Uterus (tissue), 3 donors: ENCODE measurements at regions not wholly inside any gene's neighbourhood (a gene's known extent, or its start where the extent isn't known, plus 50 kb on each side); places are given as distances from the start of the nearest gene placed in this dataset.

Source experiments
- DNase-seq, 2 donors: peaks; one replicate each; pipeline ENCODE4 v3.0.0-alpha.2; 2019 to 2020
- H3K27ac ChIP-seq, 2 donors: fragments of 200-600 bp; sonication (generic); 1 replicate in 1 of 2; 2 replicates in 1 of 2; pipeline ENCODE4 v1.5.1; 2016 to 2018
- H3K27me3 ChIP-seq, 2 donors: fragments of 200-600 bp; sonication (generic); one replicate each; pipeline ENCODE4 v1.5.1; 2018 to 2019; ENCODE audit warnings: control low read depth in 1 of 2
- H3K36me3 ChIP-seq, 2 donors: fragments of 200-600 bp; sonication (generic); one replicate each; pipeline ENCODE4 v1.5.1; 2019; ENCODE audit warnings: control low read depth in 1 of 2
- H3K4me1 ChIP-seq, 2 donors: fragments of 200-600 bp; sonication (generic); one replicate each; pipeline ENCODE4 v1.5.1; 2018 to 2019; ENCODE audit warnings: control low read depth in 1 of 2
- H3K4me3 ChIP-seq, 2 donors: fragments of 200-600 bp; sonication (generic); 1 replicate in 1 of 2; 2 replicates in 1 of 2; pipeline ENCODE4 v1.5.1; 2018 to 2019; ENCODE audit warnings: mild to moderate bottlenecking in 1 of 2
- H3K9me3 ChIP-seq, 2 donors: fragments of 200-600 bp; sonication (generic); one replicate each; pipeline ENCODE4 v1.5.1; 2019; ENCODE audit warnings: control low read depth in 1 of 2
- CTCF ChIP-seq, 4 experiments: fragments of 200-600 bp in 2 of 4; fragments of 450-650 bp in 2 of 4; sonication (generic) in 2 of 4; IDR thresholded peaks; one replicate each; pipeline ENCODE4 v1.5.1; 2016 to 2019; ENCODE audit warnings: antibody characterized with exemption in 4 of 4, mild to moderate bottlenecking in 2 of 4, moderate library complexity in 1 of 4
- POLR2A ChIP-seq, 2 donors: fragments of 450-650 bp; IDR thresholded peaks; one replicate each; pipeline ENCODE4 v1.6.1; 2016; ENCODE audit warnings: antibody characterized with exemption in 2 of 2, mild to moderate bottlenecking in 1 of 2, moderate library complexity in 1 of 2
- intact Hi-C: fragments of 100-400 bp; cut with DNase I; formaldehyde crosslinking; loops from one replicate; pipeline ENCODE4 v1.15.1; 2023; ENCODE audit warnings: low total_unique reads
- donor health status: DM: yes; HTN: yes; CAD: no.

- H3K27ac ChIP-seq, result peak overlapping the region in 1 of 2 donors; percentile 58
- no peaks in the 10 kb centered on the region for H3K36me3 ChIP-seq
- TF ChIP-seq CTCF (IDR thresholded peaks at IDR 0.05) (no peak), POLR2A (IDR thresholded peaks at IDR 0.05) (no peak)
- intact Hi-C loops, result loop anchor here (10.0 kb wide), 1 partner anchor 1171 kb away; no protein-coding TSS in a partner anchor
- no peak overlapping the region for H3K4me3 ChIP-seq
- H3K9me3 ChIP-seq, result no peaks in the 10 kb centered on the region
- no peaks in the 10 kb centered on the region for H3K4me1 ChIP-seq
- no peaks in the 10 kb centered on the region for H3K27me3 ChIP-seq
- peak in 1 of 2 donors; percentile 22 for DNase-seq
These were observed 289.1 kb downstream of the TRIB2 start for GRCh38 chr2:13005761-13006335.

- Histone ChIP-seq H3K27ac (peak overlapping the region; percentile 57 to 58), H3K4me3 (peak overlapping the region in 1 of 2 donors; percentile 17)
- intact Hi-C loops, result loop anchor here (10.0 kb wide), 1 partner anchor 1172 kb away; no protein-coding TSS in a partner anchor
These were observed 289.7 kb downstream of the TRIB2 start for GRCh38 chr2:13006426-13006825.

GRCh38 chr2:13006829-13007717 is 290.3 kb downstream of the TRIB2 start:
- no peaks in the 10 kb centered on the region for H3K27me3 ChIP-seq
- peak overlapping the region in 1 of 2 donors; percentile 17 for H3K4me3 ChIP-seq
- no peaks in the 10 kb centered on the region for H3K9me3 ChIP-seq
- peak overlapping the region; percentile 57 to 58 for H3K27ac ChIP-seq
- H3K4me1 ChIP-seq, result no peaks in the 10 kb centered on the region
- intact Hi-C loops, result loop anchor here (10.0 kb wide), 1 partner anchor 1172 kb away; no protein-coding TSS in a partner anchor
- H3K36me3 ChIP-seq, result no peaks in the 10 kb centered on the region
- DNase-seq, result peak; percentile 69 to 76
- TF ChIP-seq POLR2A (IDR thresholded peaks at IDR 0.05) (no peak), CTCF (IDR thresholded peaks at IDR 0.05) (peak; percentile 86 to 92 (median 90))

More at GRCh38 chr2:13006426-13006825, 289.7 kb downstream of the TRIB2 start:
- H3K9me3 ChIP-seq, result no peaks in the 10 kb centered on the region
- DNase-seq, result no peak
- no peak for TF ChIP-seq POLR2A (IDR thresholded peaks at IDR 0.05)
- TF ChIP-seq CTCF (IDR thresholded peaks at IDR 0.05), result no peak
- H3K27me3 ChIP-seq, result no peaks in the 10 kb centered on the region
- H3K4me1 ChIP-seq, result no peaks in the 10 kb centered on the region
- H3K36me3 ChIP-seq, result no peaks in the 10 kb centered on the region

- no peak overlapping the region for H3K4me3 ChIP-seq
- H3K27me3 ChIP-seq, result no peaks in the 10 kb centered on the region
- H3K4me1 ChIP-seq, result no peaks in the 10 kb centered on the region
- H3K36me3 ChIP-seq, result no peaks in the 10 kb centered on the region
- H3K9me3 ChIP-seq, result no peaks in the 10 kb centered on the region
- H3K27ac ChIP-seq, result no peak overlapping the region
- DNase-seq, result no peak
- TF ChIP-seq CTCF (IDR thresholded peaks at IDR 0.05), result no peak
- no peak for TF ChIP-seq POLR2A (IDR thresholded peaks at IDR 0.05)
- intact Hi-C loops, result loop anchor here (10.0 kb wide), 1 partner anchor 1174 kb away; no protein-coding TSS in a partner anchor
These were observed 292.4 kb downstream of the TRIB2 start for GRCh38 chr2:13009027-13009642.
